ENCODE measurements at regions not wholly inside any gene's neighbourhood (a gene's known extent, or its start where the extent isn't known, plus 50 kb on each side); places are given as distances from the start of the nearest gene placed in this dataset.

DNA sequence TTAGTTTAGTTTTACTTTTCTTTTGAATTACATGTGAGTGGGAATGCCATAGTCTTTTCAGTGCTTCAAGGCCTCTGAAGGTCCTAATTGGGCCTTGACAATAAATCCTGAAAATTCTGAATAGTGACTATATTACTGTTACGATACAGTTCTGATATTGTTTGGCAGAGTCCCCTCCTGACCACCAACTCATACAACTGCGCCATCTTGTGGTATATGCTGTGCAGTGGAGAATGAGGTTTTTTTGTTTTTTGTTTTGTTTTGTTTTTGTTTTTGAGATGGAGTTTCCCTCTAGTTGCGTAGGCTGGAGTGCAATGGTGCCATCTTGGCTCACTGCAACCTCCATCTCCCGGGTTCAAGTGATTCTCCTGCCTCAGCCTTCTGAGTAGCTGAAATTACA, 56.6 kb upstream of the CHRDL1 start:
- DNase-seq (ENCODE audit: low read depth): peak; percentile 4

DNA sequence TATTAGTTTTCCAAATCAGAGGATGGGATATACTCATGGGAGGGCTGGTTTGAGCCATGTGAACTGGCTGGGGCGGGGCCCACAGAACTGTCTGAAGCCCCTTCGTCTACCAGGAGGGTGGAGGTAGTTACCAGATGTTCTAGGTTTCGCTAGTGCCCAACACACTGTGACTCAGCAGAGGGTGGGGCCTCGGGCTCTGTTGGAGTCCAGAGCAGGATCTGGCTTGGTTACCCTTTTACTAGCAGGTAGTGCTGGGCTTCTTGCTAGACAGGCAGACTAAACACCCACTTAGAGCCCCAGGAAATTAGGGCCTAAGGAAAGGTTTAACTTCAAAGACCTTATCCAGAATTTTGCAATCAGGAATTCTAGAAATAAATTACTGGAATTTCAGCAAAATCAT, 56.2 kb upstream of the CHRDL1 start:
- DNase-seq (ENCODE audit: low read depth): peak; percentile 2

DNA sequence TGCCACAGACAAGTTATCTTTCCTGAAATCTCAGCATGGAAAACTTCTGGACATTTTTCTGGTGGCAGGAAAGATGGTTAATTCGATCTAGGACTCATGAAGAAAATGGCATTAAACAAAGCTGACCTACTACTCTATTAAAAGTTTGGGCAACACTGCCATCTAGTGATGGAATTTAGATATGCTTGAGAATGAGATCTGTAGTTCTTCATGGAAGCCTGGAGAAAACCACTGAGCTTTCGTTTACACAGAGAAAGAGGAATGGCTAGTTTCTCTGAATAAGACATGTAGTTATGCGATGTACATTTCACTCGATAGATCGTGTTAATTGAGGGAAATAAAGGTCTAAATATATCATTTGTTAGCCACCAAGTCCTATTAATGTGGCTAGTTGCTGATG, 51.7 kb upstream of the CHRDL1 start:
- peak; percentile 37 for DNase-seq (ENCODE audit: low read depth)

DNA sequence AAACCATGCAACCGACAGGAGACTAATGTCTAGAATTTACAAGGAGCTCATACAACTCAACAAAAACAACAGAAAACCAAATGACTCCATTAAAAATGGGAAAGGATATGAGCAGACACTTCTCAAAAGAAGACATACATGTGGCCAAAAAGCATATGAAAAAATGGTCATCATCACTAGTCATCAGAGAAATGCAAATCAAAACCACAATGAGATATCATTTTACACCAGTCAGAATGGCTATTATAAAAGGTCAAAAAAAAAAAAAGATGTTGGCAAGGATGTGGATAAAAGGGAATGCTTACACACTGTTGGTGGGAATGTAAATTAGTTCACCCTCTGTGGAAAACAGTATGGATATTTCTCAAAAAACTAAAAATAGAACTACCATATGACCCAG, 50.5 kb upstream of the CHRDL1 start:
- peak; percentile 4 for DNase-seq (ENCODE audit: low read depth)
